DOHH2 (cell line): ENCODE measurements at regions not wholly inside any gene's neighbourhood (a gene's known extent, or its start where the extent isn't known, plus 50 kb on each side); places are given as distances from the start of the nearest gene placed in this dataset.

Source experiments
- CTCF ChIP-seq: fragments of 200-600 bp; sonication (generic); IDR thresholded peaks from one replicate; pipeline ENCODE4 v1.5.1; 2014; ENCODE audit warnings: antibody characterized with exemption, mild to moderate bottlenecking, low read depth, low read length; ENCODE audit not compliant: poor library complexity, severe bottlenecking
- EZH2phosphoT487 ChIP-seq: fragments of 200-600 bp; sonication (generic); IDR thresholded peaks from 2 replicates; pipeline ENCODE4 v1.6.1; 2017; ENCODE audit warnings: borderline replicate concordance, mild to moderate bottlenecking, antibody characterized with exemption, low read length, moderate library complexity, mixed read lengths

- no peak for TF ChIP-seq CTCF
- TF ChIP-seq EZH2phosphoT487 = no peak
Observed at GRCh38 chr10:89829887-89830269, 128.5 kb downstream of the KIF20B start.
